ENCODE measurements at regions not wholly inside any gene's neighbourhood (a gene's known extent, or its start where the extent isn't known, plus 50 kb on each side); places are given as distances from the start of the nearest gene placed in this dataset.

DNA sequence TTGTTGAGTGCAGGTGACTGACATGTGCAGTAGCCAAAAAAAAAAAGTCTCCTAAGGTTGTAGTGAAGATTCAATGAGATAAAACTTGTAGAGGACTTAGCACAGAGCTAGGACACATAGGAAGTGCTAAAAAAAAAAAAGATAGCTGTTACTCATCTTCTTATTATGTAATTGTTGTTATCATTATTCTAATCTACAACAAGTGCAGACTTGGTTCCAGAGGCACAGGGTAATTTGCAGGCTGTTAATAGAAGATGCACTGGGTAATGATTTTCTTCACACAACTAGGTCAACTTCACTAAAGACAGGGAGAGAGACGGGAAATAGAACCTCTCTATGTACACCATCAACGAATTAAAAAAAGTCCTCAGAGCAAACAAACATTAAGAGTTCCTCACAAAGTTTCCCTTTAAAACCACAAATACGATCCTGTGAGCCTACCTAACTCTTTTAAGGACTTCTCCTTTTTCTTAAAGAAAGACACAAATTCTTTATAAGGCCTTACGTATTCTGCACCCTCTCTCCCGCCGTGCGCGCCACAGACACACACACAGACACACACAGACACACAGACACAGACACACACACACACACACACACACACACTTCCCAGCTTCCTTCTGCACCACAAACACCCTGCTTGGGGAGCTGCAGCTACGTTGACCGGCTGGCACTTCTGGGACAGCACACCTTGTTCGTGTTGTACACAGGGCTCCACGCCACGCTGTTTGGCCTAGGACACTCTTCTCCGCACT, 49.8 kb upstream of the GADD45A start:
- no TSS peak for BruUV-seq (replicated peaks)
- Histone ChIP-seq H3K27ac (ENCODE audit: control insufficient read depth, insufficient read depth) (no peak overlapping the region), H3K27me3 (replicated peaks in 1 of 2; ENCODE audit: control insufficient read depth in 2 of 2, insufficient read depth in 2 of 2, low read length in 1 of 2) (peaks cover 0 to 2% of the 10 kb centered on the region in 2 experiments; a peak in 1 of 4 replicates), H3K4me2 (ENCODE audit: control insufficient read depth, insufficient read depth) (no peak overlapping the region), H4K20me1 (ENCODE audit: control insufficient read depth, insufficient read depth) (no peaks in the 10 kb centered on the region), H3K4me1 (ENCODE audit: control insufficient read depth, insufficient read depth, low read length) (no peaks in the 10 kb centered on the region), H3K4me3 (no peak overlapping the region), H2AFZ (ENCODE audit: control insufficient read depth, low read depth, low read length) (no peak overlapping the region), H3K79me2 (ENCODE audit: control insufficient read depth, insufficient read depth, low read length) (no peaks in the 10 kb centered on the region), H3K9me3 (replicated peaks; ENCODE audit: control insufficient read depth, insufficient read depth, low read length) (no peaks in the 10 kb centered on the region), H3K36me3 (ENCODE audit: control insufficient read depth in 2 of 2, insufficient read depth in 2 of 2, low read length in 1 of 2) (no peaks in the 10 kb centered on the region), H3K9ac (ENCODE audit: control insufficient read depth, insufficient read depth, low read length) (no peak overlapping the region)
- TF ChIP-seq, protein P1, sequence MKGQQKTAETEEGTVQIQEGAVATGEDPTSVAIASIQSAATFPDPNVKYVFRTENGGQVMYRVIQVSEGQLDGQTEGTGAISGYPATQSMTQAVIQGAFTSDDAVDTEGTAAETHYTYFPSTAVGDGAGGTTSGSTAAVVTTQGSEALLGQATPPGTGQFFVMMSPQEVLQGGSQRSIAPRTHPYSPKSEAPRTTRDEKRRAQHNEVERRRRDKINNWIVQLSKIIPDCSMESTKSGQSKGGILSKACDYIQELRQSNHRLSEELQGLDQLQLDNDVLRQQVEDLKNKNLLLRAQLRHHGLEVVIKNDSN (IDR thresholded peaks at IDR 0.05; ENCODE audit: borderline replicate concordance, extremely low read length, insufficient read depth, low read depth, low read length), result no peak
- TF ChIP-seq ATF7 (IDR thresholded peaks at IDR 0.05; ENCODE audit: low read depth), result no peak
- TF ChIP-seq CBX5 (IDR thresholded peaks at IDR 0.05; ENCODE audit: low read depth), result no peak
- TF ChIP-seq CBX3 (IDR thresholded peaks at IDR 0.05; ENCODE audit: borderline replicate concordance, low read depth), result no peak
- no peak for TF ChIP-seq TAF1 (IDR thresholded peaks at IDR 0.05; ENCODE audit: borderline replicate concordance, low read depth, low read length)
- TF ChIP-seq NR2F1 (conservative IDR thresholded peaks at IDR 0.05), result no peak
- TF ChIP-seq BCL11A (IDR thresholded peaks at IDR 0.05; ENCODE audit: low read depth, low read length), result no peak
- no peak for TF ChIP-seq EP300 (IDR thresholded peaks at IDR 0.05; ENCODE audit: borderline replicate concordance in 1 of 2, control insufficient read depth in 1 of 2, low read depth in 2 of 2, low read length in 2 of 2)
- TF ChIP-seq ZNF592 (IDR thresholded peaks at IDR 0.05), result no peak
- no peak for TF ChIP-seq POLR2AphosphoS5 (IDR thresholded peaks at IDR 0.05; ENCODE audit: low read length)
- no peak for TF ChIP-seq ZNF622 (IDR thresholded peaks at IDR 0.05)
- TF ChIP-seq NFYB (IDR thresholded peaks at IDR 0.05; ENCODE audit: insufficient read depth, low read depth, low read length), result no peak
- DNase-seq (ENCODE audit: low read depth, low spot score) (no peak), ATAC-seq (no peak), FAIRE-seq (no peak)
- intact Hi-C loops (cut with micrococcal nuclease; ENCODE audit: unreplicated experiment) (no loop called here), in situ Hi-C loops (cut with MboI) (no loop called here)
- RAD21 ChIA-PET (ENCODE audit: unreplicated experiment), result interaction anchor here (0.7 kb wide), 1 partner anchor 29 kb away, joined by 3 read pairs; no protein-coding TSS in a partner anchor
- POLR2A ChIA-PET, result interaction anchor here (0.7 kb wide), 1 partner anchor 11 kb away, joined by 3 read pairs; no protein-coding TSS in a partner anchor
- CTCF ChIA-PET, result interaction anchor here (0.6 to 1.2 kb wide), 2 partner anchors 15 to 35 kb away, joined by 3 read pairs; no protein-coding TSS in a partner anchor
- WGBS (ENCODE audit: insufficient coverage, insufficient replicate concordance, low lambda C conversion rate, missing lambda C conversion rate), result 52% methylated on average over 14 of the region's 14 CpGs
- SMC1A ChIA-PET (ENCODE audit: uncharacterized antibody, unreplicated experiment), result interaction anchor here (1.9 kb wide), 1 partner anchor 13 kb away, joined by 7 read pairs; no protein-coding TSS in a partner anchor

Data from GM12878 (cell line).